Caco-2 (cell line): ENCODE measurements at regions not wholly inside any gene's neighbourhood (a gene's known extent, or its start where the extent isn't known, plus 50 kb on each side); places are given as distances from the start of the nearest gene placed in this dataset.
A peak's percentile ranks its signal among the peaks of the same experiment; 100 is the strongest.

Source experiments
- BruUV-seq: library from RNA; stranded (reverse); fragments of 400-500 nt; replicated peaks from 2 replicates; lab custom pipeline; 2021; lab: Mats Ljungman, UMichigan
- CTCF ChIA-PET: fragments of 300-600 bp; sonication (Branson Sonifier 250); formaldehyde crosslinking; loops from one replicate; lab custom pipeline; 2022; ENCODE audit warnings: antibody characterized with exemption; lab: Charles Lee
- POLR2A ChIA-PET: fragments of 300-600 bp; sonication (Branson Sonifier 250); formaldehyde crosslinking; loops from one replicate; lab custom pipeline; 2022; ENCODE audit warnings: antibody characterized with exemption; lab: Charles Lee
- DNase-seq, 2 experiments: peaks; one replicate each; pipeline versions ENCODE4 v3.0.0 to v3.0.0-alpha.2; 2020 to 2022
- H3K27me3 ChIP-seq: replicated peaks from 2 replicates; pipeline ENCODE4 v1.6.0; 2011; ENCODE audit warnings: low read length; ENCODE audit not compliant: control insufficient read depth, insufficient read depth
- H3K36me3 ChIP-seq: 2 replicates; pipeline ENCODE4 v1.5.1; 2011; ENCODE audit warnings: low read length; ENCODE audit not compliant: control insufficient read depth, insufficient read depth
- H3K4me1 ChIP-seq: fragments of 250-450 bp; sonication (Bioruptor Pico); 2 replicates; pipeline ENCODE4 v1.5.1; 2020; ENCODE audit warnings: mild to moderate bottlenecking
- H3K4me3 ChIP-seq: 2 replicates; pipeline ENCODE4 v1.5.1; 2011; ENCODE audit warnings: low read depth, mild to moderate bottlenecking, control low read depth, low read length
- H3K9me3 ChIP-seq: fragments of 250-450 bp; sonication (Bioruptor Pico); 2 replicates; pipeline ENCODE4 v1.5.1; 2020; ENCODE audit warnings: mild to moderate bottlenecking, moderate library complexity
- H3K27ac Mint-ChIP-seq: one replicate; pipeline ENCODE4 v1.8.0; 2022; ENCODE audit warnings: mixed read lengths; ENCODE audit not compliant: unreplicated experiment
- H3K27me3 Mint-ChIP-seq: one replicate; pipeline ENCODE4 v1.8.0; 2022; ENCODE audit warnings: mixed read lengths; ENCODE audit not compliant: insufficient read depth, unreplicated experiment
- H3K36me3 Mint-ChIP-seq: one replicate; pipeline ENCODE4 v1.8.0; 2022; ENCODE audit warnings: mild to moderate bottlenecking, mixed read lengths; ENCODE audit not compliant: insufficient read depth, unreplicated experiment
- H3K4me1 Mint-ChIP-seq: one replicate; pipeline ENCODE4 v1.8.0; 2022; ENCODE audit warnings: low read depth, mixed read lengths; ENCODE audit not compliant: unreplicated experiment
- H3K4me3 Mint-ChIP-seq: one replicate; pipeline ENCODE4 v1.8.0; 2022; ENCODE audit warnings: mild to moderate bottlenecking, moderate library complexity, mixed read lengths; ENCODE audit not compliant: unreplicated experiment
- H3K9me3 Mint-ChIP-seq: one replicate; pipeline ENCODE4 v1.8.0; 2022; ENCODE audit warnings: mixed read lengths; ENCODE audit not compliant: unreplicated experiment
- intact Hi-C: fragments of 100-400 bp; cut with micrococcal nuclease; formaldehyde crosslinking; loops from one replicate; pipeline ENCODE4 v1.10.0; 2022; ENCODE audit not compliant: unreplicated experiment
- TF ChIP-seq, protein P1 (sequence below), 2 experiments: fragments of 200-600 bp in 1 of 2; IDR thresholded peaks; 1 replicate in 1 of 2; 2 replicates in 1 of 2; pipeline versions ENCODE4 v1.5.1 to v1.8.0; 2011 to 2022; ENCODE audit warnings: antibody characterized with exemption in 1 of 2, control low read depth in 1 of 2, inconsistent platforms in 1 of 2, low read depth in 1 of 2, low read length in 1 of 2, mild to moderate bottlenecking in 1 of 2, moderate library complexity in 1 of 2; ENCODE audit not compliant: insufficient read depth in 1 of 2, severe bottlenecking in 1 of 2, unreplicated experiment in 1 of 2

DNA sequence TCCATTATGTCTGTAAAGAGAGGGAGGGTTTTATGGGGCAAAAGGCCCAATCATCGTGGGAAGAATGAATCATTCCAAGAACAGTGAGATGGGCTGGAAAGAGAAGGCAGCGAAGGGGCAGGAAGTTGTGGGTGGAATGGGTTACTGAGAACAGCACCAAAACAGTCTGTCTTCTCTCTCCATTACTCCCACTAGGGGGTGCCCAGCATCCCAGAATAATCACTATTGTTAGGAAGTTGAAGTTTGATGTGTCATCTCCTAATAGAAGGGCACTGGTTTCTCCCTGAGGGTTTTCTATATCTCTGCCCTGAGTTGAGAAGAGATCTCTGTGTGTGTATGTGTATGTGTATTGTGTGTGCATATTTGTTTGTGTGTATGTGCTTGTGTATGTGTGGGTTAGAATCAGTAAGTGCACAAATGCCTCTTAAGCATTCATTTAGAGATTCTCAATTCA lies 76.6 kb upstream of the MAP4K3 start:
- no peak overlapping the region for H3K4me3 Mint-ChIP-seq

DNA sequence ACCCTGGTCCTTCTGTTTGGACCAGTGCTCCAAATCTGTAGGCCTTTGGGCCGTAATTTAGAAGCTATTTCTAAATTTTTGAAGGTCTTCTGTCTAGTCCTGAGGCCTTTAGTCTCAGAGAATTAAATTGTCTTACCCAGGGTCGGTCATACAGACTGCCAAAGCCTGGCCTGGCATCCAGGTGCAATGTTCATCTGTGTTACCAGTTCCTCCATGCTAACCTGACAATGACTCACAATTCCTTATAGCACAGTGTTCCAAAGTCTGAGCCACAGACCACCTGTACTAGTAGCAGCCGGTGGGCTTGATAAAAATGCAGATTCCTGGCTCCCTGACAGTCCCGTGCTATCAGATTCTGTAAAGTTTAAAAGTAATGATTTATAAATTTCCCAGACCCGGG lies 77.7 kb upstream of the MAP4K3 start:
- Histone ChIP-seq H3K36me3 (no peaks in the 10 kb centered on the region), H3K4me3 (no peak overlapping the region), H3K4me1 (peaks cover 38% of the 10 kb centered on the region), H3K9me3 (no peaks in the 10 kb centered on the region), H3K27me3 (no peaks in the 10 kb centered on the region)
- CTCF ChIA-PET = no interaction called here
- TF ChIP-seq, protein P1, sequence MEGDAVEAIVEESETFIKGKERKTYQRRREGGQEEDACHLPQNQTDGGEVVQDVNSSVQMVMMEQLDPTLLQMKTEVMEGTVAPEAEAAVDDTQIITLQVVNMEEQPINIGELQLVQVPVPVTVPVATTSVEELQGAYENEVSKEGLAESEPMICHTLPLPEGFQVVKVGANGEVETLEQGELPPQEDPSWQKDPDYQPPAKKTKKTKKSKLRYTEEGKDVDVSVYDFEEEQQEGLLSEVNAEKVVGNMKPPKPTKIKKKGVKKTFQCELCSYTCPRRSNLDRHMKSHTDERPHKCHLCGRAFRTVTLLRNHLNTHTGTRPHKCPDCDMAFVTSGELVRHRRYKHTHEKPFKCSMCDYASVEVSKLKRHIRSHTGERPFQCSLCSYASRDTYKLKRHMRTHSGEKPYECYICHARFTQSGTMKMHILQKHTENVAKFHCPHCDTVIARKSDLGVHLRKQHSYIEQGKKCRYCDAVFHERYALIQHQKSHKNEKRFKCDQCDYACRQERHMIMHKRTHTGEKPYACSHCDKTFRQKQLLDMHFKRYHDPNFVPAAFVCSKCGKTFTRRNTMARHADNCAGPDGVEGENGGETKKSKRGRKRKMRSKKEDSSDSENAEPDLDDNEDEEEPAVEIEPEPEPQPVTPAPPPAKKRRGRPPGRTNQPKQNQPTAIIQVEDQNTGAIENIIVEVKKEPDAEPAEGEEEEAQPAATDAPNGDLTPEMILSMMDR (IDR thresholded peaks at IDR 0.05; ENCODE audit: insufficient read depth in 1 of 2, low read depth in 1 of 2, low read length in 1 of 2, severe bottlenecking in 1 of 2, unreplicated experiment in 1 of 2) = no peak
- Mint-ChIP-seq H3K27ac (no peak overlapping the region), H3K4me1 (peaks cover 28% of the 10 kb centered on the region), H3K36me3 (no peaks in the 10 kb centered on the region), H3K4me3 (no peak overlapping the region), H3K9me3 (no peaks in the 10 kb centered on the region), H3K27me3 (no peaks in the 10 kb centered on the region)
- POLR2A ChIA-PET = no interaction called here
- no TSS peak for BruUV-seq
- intact Hi-C loops = loop anchor here (5.0 to 10.0 kb wide), 2 partner anchors 77 to 180 kb away; no protein-coding TSS in a partner anchor
- DNase-seq = no peak

More for the DNA sequence above, 76.6 kb upstream of the MAP4K3 start:
- peaks cover 43% of the 10 kb centered on the region for H3K4me1 ChIP-seq
- Mint-ChIP-seq H3K27ac (peak overlapping the region; percentile 12), H3K36me3 (no peaks in the 10 kb centered on the region), H3K9me3 (no peaks in the 10 kb centered on the region), H3K27me3 (no peaks in the 10 kb centered on the region), H3K4me1 (peaks cover 34% of the 10 kb centered on the region)
- CTCF ChIA-PET = no interaction called here
- BruUV-seq = no TSS peak
- peak in 1 of 2 experiments; percentile 61 for DNase-seq
- intact Hi-C loops = loop anchor here (1.0 to 10.0 kb wide), 4 partner anchors 17 to 217 kb away; no protein-coding TSS in a partner anchor
- TF ChIP-seq, protein P1 (IDR thresholded peaks at IDR 0.05; ENCODE audit: insufficient read depth in 1 of 2, low read depth in 1 of 2, low read length in 1 of 2, severe bottlenecking in 1 of 2, unreplicated experiment in 1 of 2) = peak; percentile 43
- H3K9me3 ChIP-seq = no peaks in the 10 kb centered on the region
- H3K4me3 ChIP-seq = no peak overlapping the region
- H3K27me3 ChIP-seq = no peaks in the 10 kb centered on the region
- H3K36me3 ChIP-seq = no peaks in the 10 kb centered on the region
- POLR2A ChIA-PET = no interaction called here

DNA sequence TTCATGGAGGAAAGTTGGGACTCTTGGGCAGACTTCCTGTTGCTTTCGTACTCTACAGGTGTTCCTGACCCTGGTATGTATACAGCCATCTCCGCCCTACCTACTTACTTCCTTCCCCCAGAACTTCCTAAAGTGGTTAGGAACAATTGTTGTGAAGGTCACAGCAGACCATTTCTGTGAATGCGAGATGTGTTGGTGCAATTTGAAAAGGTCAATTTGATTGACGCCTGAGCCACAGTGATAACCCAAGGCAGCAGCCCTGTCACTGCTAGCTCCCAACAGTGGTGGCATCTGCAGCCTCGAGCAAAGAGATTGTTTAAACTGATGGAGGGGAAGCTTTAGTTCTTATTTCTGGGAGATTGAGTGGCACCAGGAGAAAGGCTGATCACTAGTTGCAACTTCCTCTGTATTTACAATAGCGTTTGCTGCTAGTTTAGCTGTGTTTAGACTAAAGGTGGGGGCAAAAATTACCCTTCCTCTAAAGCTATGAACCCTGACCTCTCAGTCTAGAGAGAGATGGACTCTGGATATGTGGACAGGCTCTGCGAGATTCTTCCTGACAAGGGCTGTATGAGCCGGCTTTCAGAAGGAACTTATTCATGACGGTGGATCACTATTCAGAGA lies 78.3 kb upstream of the MAP4K3 start:
- no peak overlapping the region for H3K27ac Mint-ChIP-seq
- no peak overlapping the region for H3K4me3 Mint-ChIP-seq
- intact Hi-C loops = loop anchor here (5.0 to 10.0 kb wide), 2 partner anchors 77 to 179 kb away; no protein-coding TSS in a partner anchor
- Histone ChIP-seq H3K4me1 (peaks cover 38% of the 10 kb centered on the region), H3K27me3 (no peaks in the 10 kb centered on the region), H3K4me3 (no peak overlapping the region), H3K9me3 (peaks cover under 1% of the 10 kb centered on the region), H3K36me3 (no peaks in the 10 kb centered on the region)
- DNase-seq = no peak
- no peaks in the 10 kb centered on the region for H3K27me3 Mint-ChIP-seq
- TF ChIP-seq, protein P1 (IDR thresholded peaks at IDR 0.05; ENCODE audit: insufficient read depth in 1 of 2, low read depth in 1 of 2, low read length in 1 of 2, severe bottlenecking in 1 of 2, unreplicated experiment in 1 of 2) = no peak
- ChIA-PET CTCF (no interaction called here), POLR2A (no interaction called here)
- no peaks in the 10 kb centered on the region for H3K9me3 Mint-ChIP-seq
- H3K4me1 Mint-ChIP-seq = peaks cover 27% of the 10 kb centered on the region
- no TSS peak for BruUV-seq
- no peaks in the 10 kb centered on the region for H3K36me3 Mint-ChIP-seq
